ENCODE measurements at regions not wholly inside any gene's neighbourhood (a gene's known extent, or its start where the extent isn't known, plus 50 kb on each side); places are given as distances from the start of the nearest gene placed in this dataset.

DNA sequence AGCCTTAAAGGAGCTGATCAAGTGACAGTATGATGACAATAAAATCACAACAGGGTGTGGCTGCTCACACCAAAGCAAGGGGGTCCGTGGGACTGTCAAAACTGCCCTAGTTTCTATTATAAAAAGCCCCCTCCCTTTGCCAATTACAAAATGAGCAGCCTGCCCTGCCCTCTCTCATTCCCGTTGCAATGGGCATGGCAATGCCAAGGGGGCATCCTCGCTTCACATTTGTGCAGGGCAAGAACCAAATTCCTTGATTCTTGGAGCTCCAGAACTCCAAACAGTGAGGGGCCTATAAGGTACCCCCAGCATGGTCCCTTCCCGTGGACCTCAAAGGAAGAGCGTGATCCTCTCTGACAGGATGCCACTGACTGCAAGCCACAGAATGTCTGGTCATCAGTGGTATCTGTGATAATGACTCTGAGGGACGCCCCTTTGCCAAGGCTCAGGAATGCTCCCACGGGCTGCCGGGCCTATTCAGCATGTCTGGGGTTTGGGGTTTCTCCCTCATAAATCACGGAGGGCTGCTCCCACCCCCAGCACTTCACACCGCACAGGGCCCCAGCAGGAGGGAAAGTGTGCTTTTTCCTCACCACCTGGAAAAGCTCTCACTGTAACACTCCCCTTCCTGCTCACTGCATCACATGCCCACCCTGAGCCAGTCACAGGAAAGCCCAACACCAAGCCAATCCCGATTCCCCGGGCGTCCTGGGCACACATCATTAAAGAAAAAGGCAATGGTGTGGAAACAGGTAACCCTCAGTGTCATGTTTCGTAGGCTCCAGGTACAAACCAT, 105.1 kb upstream of the TRPM1 start:
- no peak for TF ChIP-seq CTCF (IDR thresholded peaks at IDR 0.05)
- TF ChIP-seq, protein P1, sequence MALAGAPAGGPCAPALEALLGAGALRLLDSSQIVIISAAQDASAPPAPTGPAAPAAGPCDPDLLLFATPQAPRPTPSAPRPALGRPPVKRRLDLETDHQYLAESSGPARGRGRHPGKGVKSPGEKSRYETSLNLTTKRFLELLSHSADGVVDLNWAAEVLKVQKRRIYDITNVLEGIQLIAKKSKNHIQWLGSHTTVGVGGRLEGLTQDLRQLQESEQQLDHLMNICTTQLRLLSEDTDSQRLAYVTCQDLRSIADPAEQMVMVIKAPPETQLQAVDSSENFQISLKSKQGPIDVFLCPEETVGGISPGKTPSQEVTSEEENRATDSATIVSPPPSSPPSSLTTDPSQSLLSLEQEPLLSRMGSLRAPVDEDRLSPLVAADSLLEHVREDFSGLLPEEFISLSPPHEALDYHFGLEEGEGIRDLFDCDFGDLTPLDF (CRISPR knock-in tag; IDR thresholded peaks at IDR 0.05) = no peak
- TF ChIP-seq ELF4 (CRISPR knock-in tag; IDR thresholded peaks at IDR 0.05; ENCODE audit: low read depth) = no peak
- TF ChIP-seq, protein P2, sequence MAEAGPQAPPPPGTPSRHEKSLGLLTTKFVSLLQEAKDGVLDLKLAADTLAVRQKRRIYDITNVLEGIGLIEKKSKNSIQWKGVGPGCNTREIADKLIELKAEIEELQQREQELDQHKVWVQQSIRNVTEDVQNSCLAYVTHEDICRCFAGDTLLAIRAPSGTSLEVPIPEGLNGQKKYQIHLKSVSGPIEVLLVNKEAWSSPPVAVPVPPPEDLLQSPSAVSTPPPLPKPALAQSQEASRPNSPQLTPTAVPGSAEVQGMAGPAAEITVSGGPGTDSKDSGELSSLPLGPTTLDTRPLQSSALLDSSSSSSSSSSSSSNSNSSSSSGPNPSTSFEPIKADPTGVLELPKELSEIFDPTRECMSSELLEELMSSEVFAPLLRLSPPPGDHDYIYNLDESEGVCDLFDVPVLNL (CRISPR knock-in tag; IDR thresholded peaks at IDR 0.05; ENCODE audit: borderline replicate concordance, low read depth) = no peak
- TF ChIP-seq IRF1 (CRISPR knock-in tag; IDR thresholded peaks at IDR 0.05) = no peak
- no peak for TF ChIP-seq FOXJ3 (CRISPR knock-in tag; IDR thresholded peaks at IDR 0.05; ENCODE audit: borderline replicate concordance)

Data from WTC11 (cell line).